Natural killer cell treated with Interleukin-12 subunit alpha and Interleukin-12 subunit beta and Interleukin-15 and Interleukin-18, amount 100 ng/mL, for 72 hours (primary cell): ENCODE measurements at regions not wholly inside any gene's neighbourhood (a gene's known extent, or its start where the extent isn't known, plus 50 kb on each side); places are given as distances from the start of the nearest gene placed in this dataset.

Experiments used
- ATAC-seq, 2 donors: fragments of 150-1000 bp; cut with Tn5 transposase in 1 of 2; sonication (Bioruptor Pico), chemical (Tn5 transposase) in 1 of 2; 2 replicates each; pipeline ENCODE4 v1.10.0; 2021
- DNase-seq: peaks from one replicate; pipeline ENCODE4 v3.0.0; 2022; ENCODE audit warnings: low spot score
- H3K27ac Mint-ChIP-seq, 2 donors: 1 replicate in 1 of 2; 2 replicates in 1 of 2; pipeline ENCODE4 v1.8.0; 2022; ENCODE audit warnings: mixed read lengths in 2 of 2, mild to moderate bottlenecking in 1 of 2, moderate library complexity in 1 of 2
- H3K27me3 Mint-ChIP-seq, 2 donors: 1 replicate in 1 of 2; 2 replicates in 1 of 2; pipeline ENCODE4 v1.8.0; 2022; ENCODE audit warnings: mixed read lengths in 2 of 2
- H3K36me3 Mint-ChIP-seq: one replicate; pipeline ENCODE4 v1.8.0; 2022; ENCODE audit warnings: mixed read lengths
- H3K4me1 Mint-ChIP-seq, 2 donors: 1 replicate in 1 of 2; 2 replicates in 1 of 2; pipeline ENCODE4 v1.8.0; 2022; ENCODE audit warnings: low read depth in 2 of 2, mixed read lengths in 2 of 2, mild to moderate bottlenecking in 1 of 2
- H3K4me3 Mint-ChIP-seq: one replicate; pipeline ENCODE4 v1.8.0; 2022; ENCODE audit warnings: mixed read lengths
- H3K9me3 Mint-ChIP-seq: 2 replicates; pipeline ENCODE4 v1.8.0; 2022; ENCODE audit warnings: mixed read lengths

DNA sequence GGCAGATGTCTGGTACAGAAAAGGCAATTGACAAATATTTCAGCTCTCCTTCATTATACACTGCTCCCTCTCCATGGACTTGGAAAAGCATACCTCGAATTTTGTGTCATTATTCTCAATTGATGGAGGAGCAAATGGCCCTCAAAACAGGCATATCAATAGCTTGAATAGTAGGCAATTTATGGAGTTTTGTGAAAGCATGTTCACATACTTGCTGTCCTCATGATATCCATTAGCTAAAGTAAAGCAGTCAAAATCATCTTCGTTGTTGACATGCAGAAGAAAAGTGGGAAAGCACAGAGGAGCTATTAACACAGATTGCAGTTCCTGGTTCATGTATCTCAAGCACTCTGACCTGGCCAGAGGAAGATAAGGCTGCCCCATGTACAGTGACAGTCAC is 472.8 kb downstream of the CCSER2 start:
- Mint-ChIP-seq H3K4me1 (no peaks in the 10 kb centered on the region), H3K27me3 (no peaks in the 10 kb centered on the region), H3K9me3 (peaks cover 4% of the 10 kb centered on the region), H3K4me3 (no peak overlapping the region), H3K27ac (no peak overlapping the region), H3K36me3 (no peaks in the 10 kb centered on the region)
- ATAC-seq = no peak
- DNase-seq = no peak

DNA sequence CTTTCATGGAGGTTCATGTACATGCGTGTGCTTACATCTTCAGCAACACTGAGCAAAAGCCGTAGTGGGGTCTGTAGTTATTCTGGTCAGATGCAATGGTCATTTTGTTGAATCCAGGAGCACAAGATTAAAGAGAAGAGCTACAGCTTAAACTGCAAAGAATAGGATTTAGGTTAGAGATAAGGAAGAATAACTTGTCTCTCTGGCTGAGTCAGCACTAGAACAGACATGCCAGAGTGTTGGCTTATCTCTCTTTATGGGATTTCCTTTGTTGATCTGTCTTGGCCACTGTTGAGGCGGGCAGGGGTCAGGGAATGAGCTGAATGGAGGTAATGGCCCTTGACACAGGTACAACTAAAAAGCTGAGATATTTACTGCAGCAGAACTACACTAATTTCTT is 473.5 kb downstream of the CCSER2 start:
- Mint-ChIP-seq H3K36me3 (no peaks in the 10 kb centered on the region), H3K4me1 (no peaks in the 10 kb centered on the region), H3K9me3 (peaks cover 4% of the 10 kb centered on the region), H3K4me3 (no peak overlapping the region), H3K27ac (no peak overlapping the region), H3K27me3 (no peaks in the 10 kb centered on the region)
- DNase-seq (no peak), ATAC-seq (no peak)

DNA sequence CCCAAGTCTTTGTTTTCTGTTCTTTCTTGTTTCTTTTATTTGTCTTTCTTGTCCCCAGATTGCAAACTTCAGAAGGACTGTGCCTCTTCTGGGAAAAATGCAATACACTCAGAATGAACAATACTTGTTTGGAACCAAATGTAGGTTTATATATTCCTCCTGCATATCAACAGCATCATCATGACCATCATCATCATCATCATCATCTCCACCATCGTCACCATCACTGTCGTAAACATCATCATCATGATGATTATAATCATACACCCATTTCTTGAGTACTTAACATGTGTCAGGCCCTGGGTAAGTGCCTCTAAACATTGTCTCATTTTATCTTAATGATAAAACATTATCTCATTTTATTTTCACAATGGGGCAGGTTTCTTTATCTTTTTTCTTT is 476.8 kb downstream of the CCSER2 start:
- H3K27me3 Mint-ChIP-seq = no peaks in the 10 kb centered on the region
- DNase-seq (no peak), ATAC-seq (no peak)
- H3K36me3 Mint-ChIP-seq = no peaks in the 10 kb centered on the region
- H3K27ac Mint-ChIP-seq = no peak overlapping the region
- H3K4me3 Mint-ChIP-seq = no peak overlapping the region
- H3K9me3 Mint-ChIP-seq = peaks cover 4% of the 10 kb centered on the region
- no peaks in the 10 kb centered on the region for H3K4me1 Mint-ChIP-seq

DNA sequence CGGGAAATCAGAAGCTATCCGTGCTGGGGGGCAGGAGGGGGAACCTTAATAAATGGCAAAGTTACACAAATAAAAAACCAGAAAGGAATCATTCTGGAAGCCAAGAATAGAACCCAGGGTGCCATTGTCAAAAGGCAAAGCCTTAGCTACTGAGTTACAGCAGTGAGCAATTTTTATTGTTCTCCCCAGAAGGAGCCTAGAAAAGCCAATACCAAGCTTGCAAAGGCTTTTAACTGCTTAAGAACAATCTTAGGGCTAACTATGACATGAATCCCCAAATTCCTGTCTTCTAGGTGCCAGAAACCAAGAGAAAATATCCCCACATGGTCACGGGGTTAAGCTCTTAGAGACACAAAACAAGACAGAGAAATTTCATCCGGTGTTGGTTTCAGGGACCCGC is 482.7 kb downstream of the CCSER2 start:
- no peaks in the 10 kb centered on the region for H3K9me3 Mint-ChIP-seq
- H3K4me1 Mint-ChIP-seq = no peaks in the 10 kb centered on the region
- H3K36me3 Mint-ChIP-seq = no peaks in the 10 kb centered on the region
- ATAC-seq (no peak), DNase-seq (no peak)
- no peaks in the 10 kb centered on the region for H3K27me3 Mint-ChIP-seq
- H3K4me3 Mint-ChIP-seq = no peak overlapping the region
- no peak overlapping the region for H3K27ac Mint-ChIP-seq

DNA sequence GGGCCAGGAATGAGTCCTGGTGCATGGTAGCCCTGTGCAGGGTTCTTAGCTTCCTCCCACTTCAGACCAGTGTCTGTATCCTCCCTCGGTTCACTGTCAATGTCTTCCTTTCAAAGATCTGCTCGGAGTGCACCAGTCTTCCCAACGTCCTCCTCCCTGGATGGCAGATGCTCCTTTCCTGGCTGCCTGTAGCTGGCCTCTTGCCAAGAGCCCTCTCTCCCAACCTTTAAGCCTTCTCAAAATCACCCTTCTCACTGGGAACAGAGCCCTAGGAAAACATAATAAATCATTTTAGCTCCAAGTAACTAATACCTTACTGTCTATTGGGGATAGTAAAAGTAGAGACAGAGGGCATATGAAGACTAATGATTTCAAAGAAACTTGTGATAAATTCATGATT is 490.6 kb downstream of the CCSER2 start:
- no peaks in the 10 kb centered on the region for H3K4me1 Mint-ChIP-seq
- ATAC-seq = no peak
- no peaks in the 10 kb centered on the region for H3K36me3 Mint-ChIP-seq
- H3K9me3 Mint-ChIP-seq = peaks cover 4% of the 10 kb centered on the region
- no peak for DNase-seq
- H3K27me3 Mint-ChIP-seq = peaks cover 5 to 6% of the 10 kb centered on the region in 2 donors
- no peak overlapping the region for H3K4me3 Mint-ChIP-seq
- no peak overlapping the region for H3K27ac Mint-ChIP-seq

DNA sequence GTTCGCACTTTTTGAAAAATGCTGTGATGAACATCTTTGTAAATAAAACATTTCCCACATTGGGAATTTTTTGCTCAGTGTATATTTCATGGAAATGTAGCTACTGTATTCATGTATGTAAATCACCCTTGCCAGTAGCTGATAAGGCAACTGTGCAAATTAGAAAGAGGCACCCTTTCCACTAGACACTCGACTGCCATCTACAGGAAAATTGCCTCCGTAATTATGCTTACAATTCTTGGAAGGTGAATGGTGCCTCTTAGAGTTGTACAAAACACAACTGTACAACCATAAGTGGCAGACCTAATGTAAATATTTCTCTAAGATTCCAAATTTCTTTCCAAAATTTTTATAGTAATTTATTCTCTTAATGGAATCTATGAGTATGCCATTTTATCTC is 491.7 kb downstream of the CCSER2 start:
- DNase-seq = no peak
- Mint-ChIP-seq H3K9me3 (peaks cover 4% of the 10 kb centered on the region), H3K4me1 (no peaks in the 10 kb centered on the region), H3K27me3 (peaks cover 5 to 6% of the 10 kb centered on the region in 2 donors), H3K36me3 (no peaks in the 10 kb centered on the region), H3K4me3 (no peak overlapping the region), H3K27ac (no peak overlapping the region)
- ATAC-seq = no peak

DNA sequence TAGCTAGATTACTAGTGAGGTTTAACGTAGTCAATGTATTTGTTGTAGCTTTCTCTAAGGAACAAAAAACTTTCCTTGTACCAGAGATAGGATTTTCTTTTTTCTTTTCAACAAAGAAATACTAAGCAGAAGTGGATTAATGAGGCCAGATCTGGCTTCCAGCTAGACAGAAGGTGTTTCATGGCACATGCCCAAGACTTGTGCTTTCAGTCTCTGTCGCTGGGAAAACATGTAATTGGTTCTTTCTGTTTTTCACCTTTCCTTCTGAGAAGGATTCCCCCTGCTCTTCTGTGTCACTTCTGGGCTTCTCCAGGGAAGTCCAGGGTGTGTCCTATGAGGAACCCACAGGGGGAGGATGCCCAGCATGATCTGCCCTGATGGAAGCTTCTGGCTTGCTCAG is 492.2 kb downstream of the CCSER2 start:
- ATAC-seq (no peak), DNase-seq (no peak)
- Mint-ChIP-seq H3K27me3 (peaks cover 5 to 6% of the 10 kb centered on the region in 2 donors), H3K9me3 (peaks cover 4% of the 10 kb centered on the region), H3K27ac (no peak overlapping the region), H3K4me1 (no peaks in the 10 kb centered on the region), H3K36me3 (no peaks in the 10 kb centered on the region), H3K4me3 (no peak overlapping the region)

DNA sequence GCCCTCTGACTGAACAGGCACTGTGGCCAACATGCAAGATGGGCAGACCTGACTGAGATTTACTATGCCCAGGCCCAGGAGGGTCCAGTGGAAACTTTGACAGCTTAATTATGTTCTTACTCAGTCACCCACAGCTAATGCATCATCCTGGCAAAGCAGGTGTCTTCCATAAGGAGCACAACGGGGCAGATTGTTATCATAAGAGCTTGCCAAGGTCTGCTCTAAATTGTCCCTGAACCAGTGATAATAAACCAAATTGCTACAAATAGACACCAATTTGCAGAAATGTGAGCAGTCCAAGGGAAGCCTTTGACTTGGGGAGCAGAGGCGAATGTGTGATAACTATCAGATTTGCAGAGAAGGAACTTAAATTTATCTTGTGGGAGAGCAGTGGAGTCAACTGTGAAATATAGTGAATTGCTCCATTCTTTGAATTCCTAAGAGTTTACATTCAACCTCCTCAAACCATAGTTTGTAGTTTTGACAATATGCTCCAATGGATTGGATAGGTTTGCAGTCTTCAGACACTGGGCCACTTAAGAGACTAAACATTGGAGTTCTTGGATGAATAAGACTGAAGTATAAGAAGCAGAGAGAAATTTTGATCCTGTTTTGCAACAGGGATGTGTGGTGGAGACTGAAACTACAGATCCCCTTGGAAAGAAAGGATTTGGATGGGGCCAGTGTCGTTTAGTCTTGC is 494.7 kb downstream of the CCSER2 start:
- ATAC-seq (no peak), DNase-seq (no peak)
- H3K36me3 Mint-ChIP-seq = no peaks in the 10 kb centered on the region
- no peaks in the 10 kb centered on the region for H3K4me1 Mint-ChIP-seq
- H3K27me3 Mint-ChIP-seq = peaks cover 3 to 5% of the 10 kb centered on the region in 2 donors
- H3K9me3 Mint-ChIP-seq = peaks cover 4% of the 10 kb centered on the region
- H3K27ac Mint-ChIP-seq = no peak overlapping the region
- H3K4me3 Mint-ChIP-seq = no peak overlapping the region

DNA sequence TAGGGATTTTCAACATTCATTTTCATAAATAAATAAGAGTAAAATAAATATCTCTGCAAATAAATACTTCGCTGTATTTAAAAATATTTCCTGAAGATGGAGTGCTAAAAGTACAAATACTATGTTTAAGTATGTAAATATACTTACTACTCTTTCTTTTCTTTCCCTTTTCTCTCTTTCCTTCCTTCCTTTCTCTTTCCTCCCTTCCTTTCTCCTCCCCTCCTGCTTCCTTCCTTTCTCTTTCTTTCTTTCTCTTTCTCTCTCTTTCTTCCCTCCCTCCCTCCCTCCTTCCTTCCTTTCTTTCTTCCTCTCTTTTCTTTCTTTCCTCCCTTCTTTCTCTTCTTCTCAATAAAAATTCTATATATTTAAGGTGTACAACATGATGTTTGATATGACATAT is 496.1 kb downstream of the CCSER2 start:
- H3K9me3 Mint-ChIP-seq = no peaks in the 10 kb centered on the region
- H3K27ac Mint-ChIP-seq = no peak overlapping the region
- H3K36me3 Mint-ChIP-seq = no peaks in the 10 kb centered on the region
- ATAC-seq (no peak), DNase-seq (no peak)
- H3K27me3 Mint-ChIP-seq = peaks cover 0 to 5% of the 10 kb centered on the region in 2 donors
- no peak overlapping the region for H3K4me3 Mint-ChIP-seq
- no peaks in the 10 kb centered on the region for H3K4me1 Mint-ChIP-seq

DNA sequence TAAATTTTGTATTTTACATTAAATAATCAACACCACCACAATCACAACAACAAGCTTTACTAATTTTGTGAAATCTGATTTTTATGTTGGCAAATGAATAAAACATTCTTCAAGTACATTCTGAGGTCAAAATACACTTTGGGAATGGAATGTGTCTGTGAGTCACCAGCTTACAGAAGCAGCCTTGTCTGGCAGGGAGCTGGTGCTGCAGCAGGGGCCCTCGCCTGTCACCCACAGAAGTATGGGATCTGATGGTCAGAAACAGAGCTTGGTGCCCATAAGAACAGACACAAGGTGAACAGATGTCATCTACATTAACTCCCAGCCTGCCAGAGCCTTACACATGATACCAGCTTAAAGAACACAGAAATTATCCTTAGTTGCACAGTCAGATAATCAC is 496.9 kb downstream of the CCSER2 start:
- H3K36me3 Mint-ChIP-seq = no peaks in the 10 kb centered on the region
- ATAC-seq (no peak), DNase-seq (no peak)
- H3K9me3 Mint-ChIP-seq = no peaks in the 10 kb centered on the region
- H3K4me3 Mint-ChIP-seq = no peak overlapping the region
- H3K27me3 Mint-ChIP-seq = peaks cover 0 to 5% of the 10 kb centered on the region in 2 donors
- no peak overlapping the region for H3K27ac Mint-ChIP-seq
- no peaks in the 10 kb centered on the region for H3K4me1 Mint-ChIP-seq

DNA sequence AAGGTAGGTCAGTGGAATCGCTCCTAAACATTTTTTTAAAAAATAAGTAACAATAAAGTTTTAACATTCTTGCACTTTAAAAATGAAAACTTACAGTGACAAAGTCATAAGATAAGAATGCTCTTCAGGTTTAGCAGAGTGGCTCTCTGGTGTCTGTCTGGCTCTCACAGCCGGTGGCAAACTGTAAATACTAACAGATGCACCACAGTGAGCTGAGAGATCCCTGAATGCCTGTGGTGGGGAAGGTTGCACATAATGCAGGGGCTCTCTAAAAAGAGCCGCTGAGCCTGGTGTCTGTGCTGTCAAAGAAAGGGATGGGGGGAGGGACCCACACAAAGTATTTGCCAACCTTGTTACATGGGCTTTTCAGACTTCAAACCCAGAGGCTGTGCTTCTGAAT is 498.3 kb downstream of the CCSER2 start:
- H3K36me3 Mint-ChIP-seq = no peaks in the 10 kb centered on the region
- H3K4me1 Mint-ChIP-seq = no peaks in the 10 kb centered on the region
- no peak overlapping the region for H3K4me3 Mint-ChIP-seq
- no peak overlapping the region for H3K27ac Mint-ChIP-seq
- DNase-seq = no peak
- peaks cover 0 to 5% of the 10 kb centered on the region in 2 donors for H3K27me3 Mint-ChIP-seq
- ATAC-seq = no peak
- H3K9me3 Mint-ChIP-seq = no peaks in the 10 kb centered on the region

DNA sequence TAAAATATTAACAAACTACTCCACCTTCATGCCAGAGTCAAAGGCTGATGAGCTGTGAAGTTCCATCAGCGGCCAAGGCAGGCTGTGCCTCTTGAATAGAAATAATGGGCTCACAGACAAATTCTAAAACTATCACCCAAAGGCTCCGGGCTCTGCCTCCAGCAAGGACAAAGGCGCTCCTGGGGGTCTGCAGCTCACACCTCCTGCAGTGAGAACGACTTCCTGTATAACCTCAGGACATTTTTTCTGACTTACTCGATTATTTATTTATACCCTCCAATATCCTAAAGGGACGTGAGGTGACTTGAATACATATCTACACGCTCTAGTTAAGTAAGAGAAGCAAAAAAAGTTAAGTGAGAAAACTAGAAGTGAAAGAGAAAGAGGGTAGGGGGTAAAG is 500.7 kb downstream of the CCSER2 start:
- H3K4me1 Mint-ChIP-seq = no peaks in the 10 kb centered on the region
- no peak overlapping the region for H3K27ac Mint-ChIP-seq
- H3K36me3 Mint-ChIP-seq = no peaks in the 10 kb centered on the region
- ATAC-seq (no peak), DNase-seq (no peak)
- no peak overlapping the region for H3K4me3 Mint-ChIP-seq
- no peaks in the 10 kb centered on the region for H3K9me3 Mint-ChIP-seq
- H3K27me3 Mint-ChIP-seq = peaks cover 0 to 5% of the 10 kb centered on the region in 2 donors

DNA sequence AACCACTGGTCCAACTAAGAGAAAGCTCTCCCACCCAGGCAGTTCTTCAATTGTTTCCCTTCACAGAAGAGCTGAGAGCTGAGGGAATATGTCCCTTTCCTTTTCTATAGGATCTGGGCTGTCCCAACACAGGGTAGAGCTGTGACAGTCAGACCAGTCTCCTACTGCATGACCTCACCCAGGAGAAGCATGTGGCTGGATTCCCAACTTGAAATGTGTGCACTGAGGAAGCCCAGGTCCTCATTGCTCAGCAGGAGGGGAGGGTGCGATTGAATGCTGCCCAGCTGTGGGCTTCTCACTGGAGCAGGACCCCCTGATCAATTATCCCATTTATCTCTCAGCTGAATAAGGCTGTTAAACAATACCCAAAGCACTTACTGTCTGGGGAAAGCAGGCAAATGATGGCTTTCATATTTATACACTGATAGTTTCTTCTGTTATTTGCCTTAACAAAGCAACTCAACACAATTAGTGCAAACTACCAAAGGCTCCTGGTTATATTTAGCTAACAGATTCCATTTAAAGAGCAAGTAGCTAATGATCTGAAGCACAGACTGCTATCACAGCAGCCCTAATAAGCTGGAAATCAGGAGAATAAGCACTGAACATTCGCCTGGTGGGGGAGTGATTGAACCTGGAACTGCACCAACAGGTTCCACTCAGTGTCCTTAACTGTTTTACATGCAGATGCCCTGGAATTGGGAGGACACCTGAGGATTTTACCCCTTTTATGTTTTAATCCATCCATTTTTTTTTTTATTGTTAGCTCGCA is 508.8 kb downstream of the CCSER2 start:
- no peak overlapping the region for H3K4me3 Mint-ChIP-seq
- H3K9me3 Mint-ChIP-seq = no peaks in the 10 kb centered on the region
- no peak for ATAC-seq
- H3K4me1 Mint-ChIP-seq = no peaks in the 10 kb centered on the region
- H3K27me3 Mint-ChIP-seq = peaks cover 0 to 5% of the 10 kb centered on the region in 2 donors
- H3K36me3 Mint-ChIP-seq = no peaks in the 10 kb centered on the region
- DNase-seq = no peak
- H3K27ac Mint-ChIP-seq = no peak overlapping the region

DNA sequence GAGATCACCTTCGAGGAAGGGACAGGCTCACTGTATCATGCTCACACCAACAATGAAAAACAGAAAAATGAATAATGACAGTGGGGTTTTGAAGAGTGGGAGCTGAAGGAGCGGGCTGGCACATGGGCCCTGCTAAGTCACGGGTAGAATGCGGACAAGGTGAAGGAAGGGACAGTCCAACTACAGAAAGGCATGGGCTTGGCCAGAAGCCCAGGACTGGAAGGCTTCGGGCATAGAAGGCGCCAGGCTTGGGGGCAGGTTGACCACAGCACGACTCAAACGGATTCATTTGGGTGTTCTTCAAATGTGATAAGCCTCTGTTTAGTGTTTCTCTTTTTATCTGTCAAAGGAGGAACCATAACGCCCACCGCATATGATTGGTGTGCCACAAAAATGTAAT is 509.5 kb downstream of the CCSER2 start:
- no peak for ATAC-seq
- DNase-seq = no peak
- Mint-ChIP-seq H3K4me1 (no peaks in the 10 kb centered on the region), H3K27ac (no peak overlapping the region), H3K4me3 (no peak overlapping the region), H3K9me3 (no peaks in the 10 kb centered on the region), H3K36me3 (no peaks in the 10 kb centered on the region), H3K27me3 (peaks cover 0 to 5% of the 10 kb centered on the region in 2 donors)
